OCI-LY7 (cell line): ENCODE measurements at regions not wholly inside any gene's neighbourhood (a gene's known extent, or its start where the extent isn't known, plus 50 kb on each side); places are given as distances from the start of the nearest gene placed in this dataset.

Experiments used
- BruUV-seq: library from RNA; stranded (reverse); fragments of 400-500 nt; replicated peaks from 2 replicates; lab custom pipeline; 2021; lab: Mats Ljungman, UMichigan
- CTCF ChIA-PET: fragments of 300-600 bp; sonication (Branson Sonifier 250); formaldehyde crosslinking; loops from one replicate; lab custom pipeline; 2022; ENCODE audit warnings: antibody characterized with exemption; ENCODE audit not compliant: unreplicated experiment; lab: Charles Lee
- POLR2A ChIA-PET: fragments of 300-600 bp; sonication (Branson Sonifier 250); formaldehyde crosslinking; loops from one replicate; lab custom pipeline; 2022; ENCODE audit warnings: antibody characterized with exemption; lab: Charles Lee
- DNase-seq: peaks from one replicate; pipeline ENCODE4 v3.0.0-alpha.2; 2015; ENCODE audit warnings: low spot score
- H2AFZ ChIP-seq: fragments of 200-600 bp; sonication (generic), shearing (Covaris generic); 2 replicates; pipeline ENCODE4 v1.6.1; 2014; ENCODE audit warnings: mild to moderate bottlenecking, antibody characterized with exemption, low read length, moderate library complexity
- H3K27ac ChIP-seq: fragments of 200-600 bp; sonication (generic); 2 replicates; pipeline ENCODE4 v1.5.1; 2014; ENCODE audit warnings: mixed run types, low read depth, mild to moderate bottlenecking, moderate library complexity, low read length, inconsistent platforms; ENCODE audit not compliant: poor library complexity, severe bottlenecking
- H3K36me3 ChIP-seq: fragments of 200-600 bp; sonication (generic); 2 replicates; pipeline ENCODE4 v1.6.1; 2014; ENCODE audit warnings: mild to moderate bottlenecking, antibody characterized with exemption, low read length, moderate library complexity, mixed read lengths; ENCODE audit not compliant: insufficient read depth
- H3K4me1 ChIP-seq: fragments of 200-600 bp; sonication (generic); 2 replicates; pipeline ENCODE4 v1.5.1; 2014; ENCODE audit warnings: mild to moderate bottlenecking, low read length; ENCODE audit not compliant: insufficient read depth, poor library complexity, severe bottlenecking
- H3K4me2 ChIP-seq: fragments of 200-600 bp; sonication (generic); 2 replicates; pipeline ENCODE4 v1.6.1; 2014; ENCODE audit warnings: mild to moderate bottlenecking, low read length
- H3K4me3 ChIP-seq: fragments of 200-600 bp; sonication (generic); 2 replicates; pipeline ENCODE4 v1.5.1; 2014; ENCODE audit warnings: mild to moderate bottlenecking, low read depth, low read length; ENCODE audit not compliant: poor library complexity, severe bottlenecking
- H3K79me2 ChIP-seq: fragments of 200-600 bp; sonication (generic); 2 replicates; pipeline ENCODE4 v1.6.1; 2016; ENCODE audit warnings: low read depth, mild to moderate bottlenecking, low read length, moderate library complexity, mixed read lengths; ENCODE audit not compliant: insufficient read depth
- H3K9me2 ChIP-seq: fragments of 200-600 bp; sonication (generic); 2 replicates; pipeline ENCODE4 v1.6.1; 2016; ENCODE audit warnings: mild to moderate bottlenecking, low read length, mixed read lengths; ENCODE audit not compliant: insufficient read depth
- H3K9me3 ChIP-seq: fragments of 200-600 bp; sonication (generic); 2 replicates; pipeline ENCODE4 v1.6.1; 2014; ENCODE audit warnings: mild to moderate bottlenecking, mixed run types, low read length, mixed read lengths
- H4K20me1 ChIP-seq: fragments of 200-600 bp; sonication (generic); 2 replicates; pipeline ENCODE4 v1.6.1; 2014; ENCODE audit warnings: mild to moderate bottlenecking, antibody characterized with exemption, low read length, moderate library complexity, mixed read lengths; ENCODE audit not compliant: insufficient read depth
- EZH2phosphoT487 ChIP-seq: fragments of 200-600 bp; sonication (generic); IDR thresholded peaks from 2 replicates; pipeline ENCODE4 v1.6.1; 2018; ENCODE audit warnings: low read depth, borderline replicate concordance, mild to moderate bottlenecking, mixed run types, antibody characterized with exemption, low read length, moderate library complexity, mixed read lengths
- intact Hi-C: fragments of 100-400 bp; cut with micrococcal nuclease; formaldehyde crosslinking; loops from one replicate; pipeline ENCODE4 v1.10.0; 2022; ENCODE audit not compliant: unreplicated experiment
- TF ChIP-seq, protein P1 (sequence below): fragments of 200-600 bp; sonication (generic); conservative IDR thresholded peaks from 2 replicates; pipeline ENCODE4 v1.5.1; 2014; ENCODE audit warnings: mild to moderate bottlenecking, antibody characterized with exemption, low read length, moderate library complexity, mixed read lengths

DNA sequence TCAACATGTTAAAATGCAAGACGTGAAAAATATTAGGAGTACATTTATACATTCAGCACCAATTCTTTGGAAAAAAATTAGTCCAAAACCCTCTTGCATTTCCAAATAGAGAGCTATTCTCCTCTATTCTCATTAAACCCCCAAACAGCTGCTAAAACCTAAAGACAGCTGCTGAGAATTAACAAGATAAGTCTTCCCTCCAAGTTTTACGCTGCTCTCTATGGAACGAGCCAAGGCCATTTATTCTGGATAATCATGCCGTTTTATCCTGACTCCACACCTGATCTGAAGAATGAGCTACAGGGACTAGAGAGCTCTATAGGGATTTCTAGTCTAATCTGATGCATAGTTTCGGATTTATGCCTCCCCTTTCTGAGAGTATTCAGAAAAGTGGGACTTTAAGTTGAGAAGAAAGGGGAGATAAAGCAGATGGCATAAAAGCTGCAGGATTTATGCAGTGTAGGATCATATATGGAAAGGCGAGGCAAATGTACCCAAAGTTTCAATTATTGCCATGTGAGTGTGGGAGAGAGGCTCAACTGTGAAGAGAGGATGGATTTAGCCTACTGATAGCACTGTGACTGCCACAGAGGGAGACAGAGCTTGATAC lies 64.7 kb upstream of the HS3ST5 start:
- no peak overlapping the region for H3K27ac ChIP-seq
- TF ChIP-seq, protein P1, sequence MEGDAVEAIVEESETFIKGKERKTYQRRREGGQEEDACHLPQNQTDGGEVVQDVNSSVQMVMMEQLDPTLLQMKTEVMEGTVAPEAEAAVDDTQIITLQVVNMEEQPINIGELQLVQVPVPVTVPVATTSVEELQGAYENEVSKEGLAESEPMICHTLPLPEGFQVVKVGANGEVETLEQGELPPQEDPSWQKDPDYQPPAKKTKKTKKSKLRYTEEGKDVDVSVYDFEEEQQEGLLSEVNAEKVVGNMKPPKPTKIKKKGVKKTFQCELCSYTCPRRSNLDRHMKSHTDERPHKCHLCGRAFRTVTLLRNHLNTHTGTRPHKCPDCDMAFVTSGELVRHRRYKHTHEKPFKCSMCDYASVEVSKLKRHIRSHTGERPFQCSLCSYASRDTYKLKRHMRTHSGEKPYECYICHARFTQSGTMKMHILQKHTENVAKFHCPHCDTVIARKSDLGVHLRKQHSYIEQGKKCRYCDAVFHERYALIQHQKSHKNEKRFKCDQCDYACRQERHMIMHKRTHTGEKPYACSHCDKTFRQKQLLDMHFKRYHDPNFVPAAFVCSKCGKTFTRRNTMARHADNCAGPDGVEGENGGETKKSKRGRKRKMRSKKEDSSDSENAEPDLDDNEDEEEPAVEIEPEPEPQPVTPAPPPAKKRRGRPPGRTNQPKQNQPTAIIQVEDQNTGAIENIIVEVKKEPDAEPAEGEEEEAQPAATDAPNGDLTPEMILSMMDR = no peak
- TF ChIP-seq EZH2phosphoT487 = no peak
- H4K20me1 ChIP-seq = no peaks in the 10 kb centered on the region
- no peak overlapping the region for H2AFZ ChIP-seq
- ChIA-PET CTCF (interaction anchor here (0.5 kb wide), 1 partner anchor 511 kb away, joined by 4 read pairs; no protein-coding TSS in a partner anchor), POLR2A (interaction anchor here (0.6 kb wide), 1 partner anchor 87 kb away, joined by 4 read pairs; no protein-coding TSS in a partner anchor)
- BruUV-seq = no TSS peak
- no peaks in the 10 kb centered on the region for H3K9me3 ChIP-seq
- H3K4me3 ChIP-seq = no peak overlapping the region
- no peak for DNase-seq
- H3K4me2 ChIP-seq = no peak overlapping the region
- H3K79me2 ChIP-seq = no peaks in the 10 kb centered on the region
- no peaks in the 10 kb centered on the region for H3K36me3 ChIP-seq
- intact Hi-C loops = no loop called here
- H3K4me1 ChIP-seq = no peaks in the 10 kb centered on the region
- H3K9me2 ChIP-seq = no peaks in the 10 kb centered on the region

DNA sequence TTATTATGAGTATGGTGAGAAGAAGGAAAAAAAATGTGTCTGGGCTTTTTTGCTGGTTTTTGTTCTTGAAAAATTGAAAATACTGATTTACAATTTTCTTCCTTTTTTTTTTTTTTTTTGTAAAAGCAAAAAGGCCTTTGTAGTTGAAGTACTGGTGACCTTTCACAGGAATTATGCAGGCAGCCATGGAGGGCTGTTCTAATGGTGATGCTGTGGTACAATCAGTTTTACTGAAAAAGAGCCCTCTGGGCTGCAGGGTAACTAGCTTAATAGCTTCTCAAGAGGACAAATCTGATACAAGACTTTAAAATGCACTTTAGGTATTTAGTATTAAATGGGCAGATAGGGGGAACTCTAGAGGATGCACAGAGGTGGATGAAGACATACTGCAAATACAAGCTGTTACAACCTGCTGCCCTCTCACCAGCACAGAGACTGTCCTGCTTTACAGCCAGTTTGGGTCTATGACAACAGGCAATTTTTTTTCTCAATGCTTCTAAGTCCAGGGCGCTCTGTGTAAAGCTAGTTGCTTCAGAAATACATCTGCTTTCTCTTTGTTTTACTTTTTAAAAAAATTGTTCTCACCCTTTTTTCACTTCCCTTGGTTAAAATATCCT lies 61.6 kb upstream of the HS3ST5 start:
- CTCF ChIA-PET = no interaction called here
- Histone ChIP-seq H3K27ac (no peak overlapping the region), H2AFZ (no peak overlapping the region), H3K4me1 (no peaks in the 10 kb centered on the region), H4K20me1 (no peaks in the 10 kb centered on the region), H3K9me2 (no peaks in the 10 kb centered on the region), H3K79me2 (no peaks in the 10 kb centered on the region), H3K9me3 (no peaks in the 10 kb centered on the region), H3K36me3 (no peaks in the 10 kb centered on the region), H3K4me2 (no peak overlapping the region), H3K4me3 (no peak overlapping the region)
- intact Hi-C loops = no loop called here
- POLR2A ChIA-PET = interaction anchor here (0.6 kb wide), 2 partner anchors 18 to 495 kb away, joined by 3 to 7 read pairs; no protein-coding TSS in a partner anchor
- no TSS peak for BruUV-seq
- no peak for TF ChIP-seq EZH2phosphoT487
- TF ChIP-seq, protein P1 = no peak
- no peak for DNase-seq

DNA sequence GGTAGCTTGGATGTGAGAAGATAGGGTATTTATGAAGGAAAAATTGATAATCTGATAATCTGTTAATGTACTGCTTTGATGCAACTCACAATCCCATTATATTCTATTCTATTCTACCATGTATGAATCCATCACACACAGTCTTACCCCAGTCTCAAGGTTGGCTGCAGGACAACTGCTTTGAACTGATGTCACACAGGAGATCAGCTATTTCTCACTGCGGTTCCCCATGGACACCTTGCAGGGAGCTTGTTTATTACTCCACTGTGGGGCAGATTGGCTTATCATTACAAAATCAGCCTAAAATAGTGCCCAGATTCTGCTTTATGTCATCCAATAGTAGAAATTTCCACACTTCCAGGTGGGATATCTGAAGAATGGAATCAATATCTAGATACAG lies 61.0 kb upstream of the HS3ST5 start:
- Histone ChIP-seq H3K4me1 (no peaks in the 10 kb centered on the region), H3K4me2 (no peak overlapping the region), H3K9me2 (no peaks in the 10 kb centered on the region), H3K27ac (no peak overlapping the region), H4K20me1 (no peaks in the 10 kb centered on the region), H3K4me3 (no peak overlapping the region), H3K79me2 (no peaks in the 10 kb centered on the region), H3K9me3 (no peaks in the 10 kb centered on the region), H2AFZ (no peak overlapping the region), H3K36me3 (no peaks in the 10 kb centered on the region)
- DNase-seq = no peak
- POLR2A ChIA-PET = interaction anchor here (0.6 kb wide), 1 partner anchor 495 kb away, joined by 7 read pairs; no protein-coding TSS in a partner anchor
- no peak for TF ChIP-seq EZH2phosphoT487
- TF ChIP-seq, protein P1 = no peak
- CTCF ChIA-PET = no interaction called here
- BruUV-seq = no TSS peak
- intact Hi-C loops = no loop called here
